Lung (tissue), 11 donors: ENCODE measurements at regions not wholly inside any gene's neighbourhood (a gene's known extent, or its start where the extent isn't known, plus 50 kb on each side); places are given as distances from the start of the nearest gene placed in this dataset.

Source experiments
- ATAC-seq: fragments of 200-7000 bp; cut with Tn5 transposase; one replicate; pipeline ENCODE4 v1.9.1; 2020; ENCODE audit warnings: moderate number of reproducible peaks; ENCODE audit not compliant: insufficient read depth, low FRiP score
- DNase-seq, 3 donors: peaks; one replicate each; pipeline ENCODE4 v3.0.0-alpha.2; 2013 to 2017
- H3K27ac ChIP-seq, 2 donors: one replicate each; pipeline ENCODE4 v1.5.1; 2013; ENCODE audit warnings: mild to moderate bottlenecking in 2 of 2, moderate library complexity in 2 of 2, control low read depth in 1 of 2, inconsistent platforms in 1 of 2, low read depth in 1 of 2, low read length in 1 of 2
- H3K27me3 ChIP-seq, 3 donors: one replicate each; pipeline ENCODE4 v1.5.1; 2013; ENCODE audit warnings: low read length in 2 of 3; ENCODE audit not compliant: control insufficient read depth in 3 of 3, insufficient read depth in 3 of 3
- H3K36me3 ChIP-seq, 4 donors: one replicate each; pipeline ENCODE4 v1.5.1; 2013; ENCODE audit warnings: low read length in 4 of 4, mild to moderate bottlenecking in 1 of 4, moderate library complexity in 1 of 4; ENCODE audit not compliant: control insufficient read depth in 4 of 4, insufficient read depth in 4 of 4
- H3K4me1 ChIP-seq, 5 donors: one replicate each; pipeline ENCODE4 v1.5.1; 2013; ENCODE audit warnings: low read length in 5 of 5, mild to moderate bottlenecking in 2 of 5, moderate library complexity in 1 of 5; ENCODE audit not compliant: control insufficient read depth in 5 of 5, insufficient read depth in 5 of 5
- H3K4me3 ChIP-seq: one replicate; pipeline ENCODE4 v1.5.1; 2013; ENCODE audit warnings: mild to moderate bottlenecking, control low read depth, moderate library complexity
- H3K9ac ChIP-seq, 2 donors: one replicate each; pipeline ENCODE4 v1.5.1; 2013; ENCODE audit warnings: low read length in 2 of 2, control low read depth in 1 of 2; ENCODE audit not compliant: insufficient read depth in 1 of 2
- H3K9me3 ChIP-seq, 4 donors: one replicate each; pipeline ENCODE4 v1.5.1; 2013; ENCODE audit warnings: low read length in 3 of 4, mild to moderate bottlenecking in 1 of 4, moderate library complexity in 1 of 4; ENCODE audit not compliant: control insufficient read depth in 4 of 4, insufficient read depth in 3 of 4
- CTCF ChIP-seq: IDR thresholded peaks from 2 replicates; pipeline ENCODE4 v1.5.1; 2012; ENCODE audit warnings: mild to moderate bottlenecking; ENCODE audit errors: control extremely low read depth, extremely low read depth
- WGBS, 2 donors: extraction: QIAGEN DNeasy Blood & Tissue Kit; methylation state at CpG; one replicate each; pipeline ENCODE4 v1.1.7; 2013; 5-methylcytosine and 5-hydroxymethylcytosine counted together
- donor health status: control.
- donor health status: control.
- donor health status: Bipolar disorder and iron deficiency.
- donor health status: healthy.
- donor health status: DM: yes; HTN: yes; CAD: no.

GRCh38 chr15:37652646-37653417, 281.6 kb upstream of the TMCO5A start:
- ATAC-seq, result no peak
- no peak for TF ChIP-seq CTCF
- no peak for DNase-seq
- H3K4me3 ChIP-seq, result no peak overlapping the region
- no peaks in the 10 kb centered on the region for H3K4me1 ChIP-seq
- 80 to 86% methylated on average over 2 of the region's 2 CpGs for WGBS, 2 donors
- H3K9ac ChIP-seq, result no peak overlapping the region
- no peaks in the 10 kb centered on the region for H3K36me3 ChIP-seq
- H3K27me3 ChIP-seq, result no peaks in the 10 kb centered on the region
- no peak overlapping the region for H3K27ac ChIP-seq
- peaks cover 0 to 12% (median 5%) of the 10 kb centered on the region in 4 donors for H3K9me3 ChIP-seq

GRCh38 chr15:37678124-37678523, 256.3 kb upstream of the TMCO5A start:
- Histone ChIP-seq H3K27me3 (no peaks in the 10 kb centered on the region), H3K36me3 (no peaks in the 10 kb centered on the region), H3K4me3 (no peak overlapping the region), H3K9me3 (no peaks in the 10 kb centered on the region), H3K9ac (no peak overlapping the region), H3K27ac (no peak overlapping the region), H3K4me1 (no peaks in the 10 kb centered on the region)
- ATAC-seq (no peak), DNase-seq (no peak)
- 86 to 91% methylated on average over 3 of the region's 3 CpGs for WGBS, 2 donors
- TF ChIP-seq CTCF, result no peak

- ATAC-seq (no peak), DNase-seq (peak in 1 of 3 donors; percentile 4)
- Histone ChIP-seq H3K27me3 (no peaks in the 10 kb centered on the region), H3K36me3 (no peaks in the 10 kb centered on the region), H3K9ac (no peak overlapping the region), H3K4me3 (no peak overlapping the region), H3K4me1 (no peaks in the 10 kb centered on the region), H3K9me3 (no peaks in the 10 kb centered on the region), H3K27ac (no peak overlapping the region)
- no peak for TF ChIP-seq CTCF
- WGBS, 2 donors, result 88 to 94% methylated on average over 3 of the region's 3 CpGs
Observed at GRCh38 chr15:37679627-37680026, 254.8 kb upstream of the TMCO5A start.

GRCh38 chr15:37682304-37682703, 252.1 kb upstream of the TMCO5A start:
- WGBS, 2 donors, result 65 to 89% methylated on average over 4 of the region's 4 CpGs
- H3K27me3 ChIP-seq, result no peaks in the 10 kb centered on the region
- DNase-seq, result peak in 1 of 3 donors; percentile 1
- H3K4me1 ChIP-seq, result no peaks in the 10 kb centered on the region
- TF ChIP-seq CTCF, result no peak
- no peak for ATAC-seq
- no peak overlapping the region for H3K4me3 ChIP-seq
- H3K9me3 ChIP-seq, result no peaks in the 10 kb centered on the region
- H3K27ac ChIP-seq, result no peak overlapping the region
- H3K9ac ChIP-seq, result no peak overlapping the region
- no peaks in the 10 kb centered on the region for H3K36me3 ChIP-seq
